Loucy (cell line): ENCODE measurements at regions not wholly inside any gene's neighbourhood (a gene's known extent, or its start where the extent isn't known, plus 50 kb on each side); places are given as distances from the start of the nearest gene placed in this dataset.

ENCODE experiments used
- H2AFZ ChIP-seq: fragments of 200-600 bp; sonication (generic); 2 replicates; pipeline ENCODE4 v1.6.0; 2016; ENCODE audit warnings: antibody characterized with exemption, mild to moderate bottlenecking, low read length, moderate library complexity
- H3F3A ChIP-seq: fragments of 200-600 bp; 2 replicates; pipeline ENCODE4 v1.6.0; 2016; ENCODE audit warnings: antibody characterized with exemption, low read depth, mild to moderate bottlenecking
- H3K27me3 ChIP-seq: fragments of 200-600 bp; sonication (generic); 2 replicates; pipeline ENCODE4 v1.6.1; 2014; ENCODE audit warnings: low read length, mild to moderate bottlenecking; ENCODE audit not compliant: insufficient read depth, poor library complexity, severe bottlenecking
- H3K36me3 ChIP-seq: fragments of 200-600 bp; sonication (generic); 2 replicates; pipeline ENCODE4 v1.6.1; 2016; ENCODE audit warnings: low read length; ENCODE audit not compliant: insufficient read depth
- H3K4me1 ChIP-seq: fragments of 200-600 bp; sonication (generic); 2 replicates; pipeline ENCODE4 v1.5.1; 2014; ENCODE audit warnings: low read length, mild to moderate bottlenecking; ENCODE audit not compliant: insufficient read depth, poor library complexity, severe bottlenecking
- H3K4me2 ChIP-seq: fragments of 200-600 bp; sonication (generic); 2 replicates; pipeline ENCODE4 v1.6.0; 2014; ENCODE audit warnings: antibody characterized with exemption, low read length, low read depth, mild to moderate bottlenecking; ENCODE audit not compliant: poor library complexity, severe bottlenecking
- H3K4me3 ChIP-seq: fragments of 200-600 bp; sonication (generic); 2 replicates; pipeline ENCODE4 v1.5.1; 2014; ENCODE audit warnings: low read length, mild to moderate bottlenecking, mixed read lengths; ENCODE audit not compliant: poor library complexity, severe bottlenecking
- H3K79me2 ChIP-seq: fragments of 200-600 bp; sonication (generic); 2 replicates; pipeline ENCODE4 v1.6.1; 2014; ENCODE audit warnings: low read length; ENCODE audit not compliant: insufficient read depth
- H3K9ac ChIP-seq: fragments of 200-600 bp; sonication (generic); 2 replicates; pipeline ENCODE4 v1.6.0; 2014; ENCODE audit warnings: mild to moderate bottlenecking, low read depth, low read length, moderate library complexity; ENCODE audit not compliant: poor library complexity, severe bottlenecking
- H3K9me2 ChIP-seq: fragments of 200-600 bp; sonication (generic); replicated peaks from 2 replicates; pipeline ENCODE4 v1.6.1; 2016; ENCODE audit warnings: low read depth, low read length, mixed read lengths
- H3K9me3 ChIP-seq: fragments of 200-600 bp; sonication (generic); 2 replicates; pipeline ENCODE4 v1.6.1; 2014; ENCODE audit warnings: mild to moderate bottlenecking, antibody characterized with exemption, low read length, low read depth; ENCODE audit not compliant: insufficient read depth
- H4K20me1 ChIP-seq: fragments of 200-600 bp; sonication (generic); 2 replicates; pipeline ENCODE4 v1.6.0; 2014; ENCODE audit warnings: antibody characterized with exemption, low read length, mild to moderate bottlenecking; ENCODE audit not compliant: insufficient read depth, poor library complexity, severe bottlenecking
- EZH2phosphoT487 ChIP-seq: fragments of 200-600 bp; IDR thresholded peaks from 2 replicates; pipeline ENCODE4 v1.6.1; 2018; ENCODE audit warnings: antibody characterized with exemption, mild to moderate bottlenecking, moderate library complexity, borderline replicate concordance
- TF ChIP-seq, protein P1 (sequence below): fragments of 200-600 bp; sonication (generic); conservative IDR thresholded peaks from 2 replicates; pipeline ENCODE4 v1.5.1; 2014; ENCODE audit warnings: mild to moderate bottlenecking, antibody characterized with exemption, low read length

DNA sequence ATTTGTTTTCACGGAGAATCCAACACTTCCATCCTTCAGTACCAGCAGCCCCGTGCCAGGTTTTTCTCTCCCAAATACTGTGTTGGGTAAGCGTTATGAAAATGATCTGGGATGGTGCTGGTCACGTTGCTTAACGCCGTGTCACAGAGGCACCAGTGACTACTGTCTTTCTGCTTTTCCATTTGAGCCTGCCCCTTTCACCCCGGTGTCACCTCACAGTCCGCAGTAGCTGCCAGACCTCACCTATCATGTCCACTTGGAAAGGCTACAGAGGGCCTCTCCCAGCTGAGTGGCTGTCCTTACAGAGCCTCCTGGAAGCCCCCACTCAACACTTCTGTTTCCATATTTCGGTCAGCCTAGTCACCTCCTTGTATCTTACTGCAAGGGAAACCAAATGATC lies 176.5 kb upstream of the ARID1B start:
- no peak overlapping the region for H3K9ac ChIP-seq
- TF ChIP-seq EZH2phosphoT487 = no peak
- TF ChIP-seq, protein P1, sequence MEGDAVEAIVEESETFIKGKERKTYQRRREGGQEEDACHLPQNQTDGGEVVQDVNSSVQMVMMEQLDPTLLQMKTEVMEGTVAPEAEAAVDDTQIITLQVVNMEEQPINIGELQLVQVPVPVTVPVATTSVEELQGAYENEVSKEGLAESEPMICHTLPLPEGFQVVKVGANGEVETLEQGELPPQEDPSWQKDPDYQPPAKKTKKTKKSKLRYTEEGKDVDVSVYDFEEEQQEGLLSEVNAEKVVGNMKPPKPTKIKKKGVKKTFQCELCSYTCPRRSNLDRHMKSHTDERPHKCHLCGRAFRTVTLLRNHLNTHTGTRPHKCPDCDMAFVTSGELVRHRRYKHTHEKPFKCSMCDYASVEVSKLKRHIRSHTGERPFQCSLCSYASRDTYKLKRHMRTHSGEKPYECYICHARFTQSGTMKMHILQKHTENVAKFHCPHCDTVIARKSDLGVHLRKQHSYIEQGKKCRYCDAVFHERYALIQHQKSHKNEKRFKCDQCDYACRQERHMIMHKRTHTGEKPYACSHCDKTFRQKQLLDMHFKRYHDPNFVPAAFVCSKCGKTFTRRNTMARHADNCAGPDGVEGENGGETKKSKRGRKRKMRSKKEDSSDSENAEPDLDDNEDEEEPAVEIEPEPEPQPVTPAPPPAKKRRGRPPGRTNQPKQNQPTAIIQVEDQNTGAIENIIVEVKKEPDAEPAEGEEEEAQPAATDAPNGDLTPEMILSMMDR = no peak
- H4K20me1 ChIP-seq = no peaks in the 10 kb centered on the region
- H3K9me2 ChIP-seq = no peaks in the 10 kb centered on the region
- no peaks in the 10 kb centered on the region for H3K27me3 ChIP-seq
- H3K4me2 ChIP-seq = no peak overlapping the region
- H3K4me1 ChIP-seq = no peaks in the 10 kb centered on the region
- H2AFZ ChIP-seq = no peak overlapping the region
- H3K4me3 ChIP-seq = no peak overlapping the region
- H3K9me3 ChIP-seq = no peaks in the 10 kb centered on the region; the same call in 1 of the 2 replicates
- H3K36me3 ChIP-seq = no peaks in the 10 kb centered on the region
- no peaks in the 10 kb centered on the region for H3K79me2 ChIP-seq
- H3F3A ChIP-seq = no peaks in the 10 kb centered on the region

DNA sequence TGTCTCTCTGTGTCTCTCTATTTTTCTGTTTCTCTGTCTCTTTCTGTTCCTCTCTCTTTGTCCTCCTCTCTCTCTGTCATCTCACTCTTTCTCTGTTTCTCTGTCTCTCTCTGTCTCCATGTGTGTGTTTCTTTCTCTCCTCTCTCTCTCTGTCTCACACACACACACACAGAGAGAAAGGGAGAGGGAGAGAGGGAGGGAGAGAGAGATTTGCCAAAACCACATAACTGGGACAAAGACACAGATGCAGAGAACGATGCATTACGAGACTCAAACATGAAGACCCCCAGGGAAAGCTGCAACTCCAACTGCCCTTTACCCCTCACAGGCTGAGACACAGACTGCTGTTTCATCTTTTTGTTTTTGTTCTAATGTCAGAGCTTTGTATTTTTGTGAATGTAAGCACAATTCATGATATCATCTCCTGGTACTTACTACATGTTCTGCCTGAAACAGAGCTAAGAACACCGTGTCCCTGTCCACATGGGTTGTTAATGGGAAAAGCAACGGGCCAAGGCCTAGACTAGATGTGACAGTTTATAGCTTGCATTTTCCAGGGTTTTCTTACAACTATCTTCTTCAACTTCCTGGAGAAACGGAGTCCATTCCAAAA lies 177.1 kb upstream of the ARID1B start:
- no peaks in the 10 kb centered on the region for H3K9me2 ChIP-seq
- TF ChIP-seq, protein P1 = no peak
- TF ChIP-seq EZH2phosphoT487 = no peak
- H3K4me1 ChIP-seq = no peaks in the 10 kb centered on the region
- H4K20me1 ChIP-seq = no peaks in the 10 kb centered on the region
- H3F3A ChIP-seq = no peaks in the 10 kb centered on the region
- H3K9ac ChIP-seq = no peak overlapping the region
- H2AFZ ChIP-seq = no peak overlapping the region
- no peaks in the 10 kb centered on the region; the same call in 1 of the 2 replicates for H3K9me3 ChIP-seq
- no peaks in the 10 kb centered on the region for H3K79me2 ChIP-seq
- H3K36me3 ChIP-seq = no peaks in the 10 kb centered on the region
- no peak overlapping the region for H3K4me3 ChIP-seq
- no peaks in the 10 kb centered on the region for H3K27me3 ChIP-seq
- no peak overlapping the region for H3K4me2 ChIP-seq

DNA sequence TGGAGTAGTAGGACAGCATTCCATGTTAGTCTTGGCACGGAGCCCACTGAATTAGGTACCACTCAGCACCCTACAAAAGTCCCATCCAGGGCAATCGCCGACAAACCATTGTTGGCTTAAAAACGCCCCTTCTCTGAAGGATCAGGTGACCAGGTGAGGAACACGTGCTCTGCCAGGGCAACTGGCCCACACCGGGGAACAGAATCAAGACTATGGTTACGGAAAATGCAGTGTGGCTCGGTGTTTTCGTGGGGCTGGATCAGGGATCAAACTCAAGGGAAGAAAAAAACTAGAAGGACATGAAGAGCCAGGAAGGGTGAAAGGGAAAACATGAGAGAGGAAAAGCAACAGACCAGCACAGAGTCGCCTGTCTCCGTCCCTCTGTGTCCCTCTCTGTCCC lies 177.8 kb upstream of the ARID1B start:
- Histone ChIP-seq H3F3A (no peaks in the 10 kb centered on the region), H3K9me3 (no peaks in the 10 kb centered on the region), H3K4me1 (no peaks in the 10 kb centered on the region), H4K20me1 (no peaks in the 10 kb centered on the region), H3K9me2 (no peaks in the 10 kb centered on the region), H3K4me3 (no peak overlapping the region), H2AFZ (no peak overlapping the region), H3K4me2 (no peak overlapping the region), H3K9ac (no peak overlapping the region), H3K27me3 (no peaks in the 10 kb centered on the region), H3K36me3 (no peaks in the 10 kb centered on the region), H3K79me2 (no peaks in the 10 kb centered on the region)
- TF ChIP-seq EZH2phosphoT487 = no peak
- TF ChIP-seq, protein P1 = no peak
